Right renal pelvis (tissue), 4 donors: ENCODE measurements at regions not wholly inside any gene's neighbourhood (a gene's known extent, or its start where the extent isn't known, plus 50 kb on each side); places are given as distances from the start of the nearest gene placed in this dataset.
A peak's percentile ranks its signal among the peaks of the same experiment; 100 is the strongest.
"Not testable (repeated sequence)": the region's sequence is repeated elsewhere in the genome, so short reads cannot be mapped to it uniquely, and the experiment has no call there.

Source experiments
- DNase-seq, 4 donors: peaks; one replicate each; pipeline ENCODE4 v3.0.0-alpha.2; 2013; ENCODE audit warnings: low read depth in 4 of 4, low spot score in 3 of 4, missing footprints in 1 of 4

DNA sequence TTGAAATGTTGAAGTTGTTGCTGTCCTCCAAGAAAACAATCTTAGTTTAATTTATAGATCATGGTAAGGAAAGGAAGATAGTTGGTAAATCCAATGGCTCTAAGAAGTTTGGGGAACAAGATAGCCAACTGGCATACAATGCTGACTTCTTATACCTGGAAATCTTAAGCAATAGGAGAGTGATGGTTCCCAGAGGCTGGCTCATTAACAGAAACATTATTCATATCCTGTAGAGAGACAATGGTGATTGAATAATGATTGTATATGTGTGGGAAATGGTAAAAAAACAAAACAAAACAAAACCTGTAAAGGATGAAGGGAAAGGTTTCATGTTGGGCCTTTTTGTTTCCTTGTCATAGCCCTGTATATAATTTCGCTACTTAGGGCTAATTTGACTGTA is 174.9 kb upstream of the CTSO start:
- no peak for DNase-seq

- DNase-seq, result no peak
Measured at GRCh38 chr4:156118507-156119220, 165.0 kb upstream of the CTSO start.

GRCh38 chr4:156117743-156118142 is 164.1 kb upstream of the CTSO start:
- DNase-seq, result no peak

- DNase-seq, result no peak
Measured at GRCh38 chr4:156116991-156117390, 163.3 kb upstream of the CTSO start.

DNA sequence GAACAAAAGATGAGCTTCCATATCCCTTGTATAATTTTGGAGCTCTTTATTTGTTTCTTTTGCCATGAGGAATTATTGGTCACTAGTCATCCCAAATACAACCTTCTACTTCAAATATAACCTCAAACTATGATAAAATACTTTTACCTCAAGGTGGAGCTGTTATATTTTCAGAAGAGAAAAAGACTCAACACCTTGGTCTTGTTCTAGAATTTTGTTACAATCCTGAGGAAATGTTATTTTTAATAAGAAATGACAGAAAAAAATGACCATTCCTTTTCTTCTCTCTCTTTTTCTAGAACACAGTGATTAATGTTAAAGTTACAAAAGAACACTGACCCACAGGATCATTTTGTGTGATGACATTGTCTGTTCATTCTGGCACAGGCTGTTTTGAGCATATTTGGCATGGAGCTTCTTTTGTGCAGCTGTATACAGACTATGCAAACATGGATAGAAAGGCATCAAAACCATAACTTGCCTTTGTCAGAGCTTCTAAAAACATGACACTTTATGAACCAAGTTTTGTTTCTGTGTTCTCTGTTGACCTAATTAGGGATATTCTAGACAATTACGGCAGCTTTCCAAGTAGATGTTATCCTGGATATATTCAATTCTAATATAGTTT is 159.6 kb upstream of the CTSO start:
- no peak for DNase-seq

DNA sequence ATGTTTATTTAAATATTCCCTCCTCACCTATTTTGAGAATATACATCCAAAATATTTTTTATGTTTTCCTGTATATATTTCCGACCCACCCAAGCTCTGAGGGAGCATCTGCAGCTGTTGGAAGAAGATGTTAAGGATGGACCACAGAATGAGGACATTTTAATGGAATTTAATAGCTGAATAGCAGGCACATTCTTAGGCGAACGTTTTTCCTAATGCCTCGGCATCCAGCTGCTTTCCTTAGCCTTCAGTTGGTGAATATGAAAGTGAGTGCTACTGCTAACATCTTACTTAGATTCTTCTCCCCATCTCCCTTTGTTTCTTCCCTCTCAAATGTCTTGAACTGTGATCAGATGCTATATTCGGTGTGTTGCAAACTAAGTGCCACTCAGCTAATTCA is 158.0 kb upstream of the CTSO start:
- no peak for DNase-seq

GRCh38 chr4:156109943-156110900 is 156.6 kb upstream of the CTSO start:
- DNase-seq, result peak in 1 of 4 donors; percentile 27

DNA sequence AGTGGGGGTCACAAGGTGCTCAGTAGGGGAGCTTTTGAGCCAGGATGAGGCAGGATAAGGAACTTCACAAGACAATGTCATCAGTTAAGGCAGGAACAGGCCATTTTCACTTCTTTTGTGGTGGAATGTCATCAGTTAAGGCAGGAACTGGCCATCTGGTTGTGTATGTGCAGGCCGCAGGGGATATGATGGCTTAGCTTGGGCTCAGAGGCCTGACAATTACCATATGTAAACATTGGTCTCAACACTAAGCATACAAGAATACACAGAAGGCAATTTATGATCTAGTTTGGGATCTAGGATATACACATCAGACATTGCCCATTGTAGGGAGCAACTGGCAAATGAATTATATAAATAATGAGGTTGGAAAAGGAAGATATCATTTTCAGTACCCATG is 155.4 kb upstream of the CTSO start:
- not testable (repeated sequence) for DNase-seq

- DNase-seq, result no peak
Measured at GRCh38 chr4:156103311-156103710, 149.6 kb upstream of the CTSO start.

- DNase-seq, result no peak
Measured at GRCh38 chr4:156102411-156102810, 148.7 kb upstream of the CTSO start.

- no peak for DNase-seq
Measured at GRCh38 chr4:156101571-156101970, 147.9 kb upstream of the CTSO start.

- DNase-seq, result no peak
Measured at GRCh38 chr4:156100651-156101050, 147.0 kb upstream of the CTSO start.

- no peak for DNase-seq
Measured at GRCh38 chr4:156098805-156099204, 145.1 kb upstream of the CTSO start.

DNA sequence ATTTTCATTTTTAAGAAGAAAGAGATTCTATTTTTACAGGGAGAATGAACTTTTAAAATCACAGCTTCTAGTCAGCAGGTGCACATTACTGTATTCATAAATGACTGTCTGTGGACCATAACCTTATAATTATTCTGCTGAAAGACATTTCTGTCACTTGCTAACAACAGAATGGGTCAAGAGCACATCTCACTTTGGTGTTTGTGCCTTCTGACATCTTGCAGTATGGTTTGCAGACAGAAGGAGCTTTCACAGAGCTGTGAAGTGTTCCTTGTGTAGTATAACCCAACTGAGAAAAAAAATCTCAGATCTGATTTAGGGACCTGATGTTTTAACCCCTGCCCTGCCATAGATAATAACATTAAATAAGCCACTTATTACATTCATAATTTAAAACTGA is 131.4 kb upstream of the CTSO start:
- no peak for DNase-seq

DNA sequence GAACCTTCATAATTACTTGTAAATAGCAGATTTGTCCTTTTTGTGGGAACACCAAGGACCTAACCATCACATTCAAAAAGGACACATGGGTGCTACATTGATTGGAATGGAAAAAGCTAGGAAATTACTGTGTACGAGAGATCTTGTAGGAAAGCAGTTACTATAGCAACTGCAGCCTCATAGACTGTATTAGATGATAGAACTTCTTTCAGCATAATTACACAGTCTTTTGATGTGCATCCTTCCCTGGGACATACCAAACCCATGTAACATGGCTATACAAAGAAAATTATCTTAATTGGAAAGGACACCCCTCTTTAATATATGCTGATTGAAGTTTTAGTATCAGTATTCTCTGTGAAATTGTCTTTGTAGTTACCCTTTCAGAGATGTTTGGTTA is 130.7 kb upstream of the CTSO start:
- no peak for DNase-seq

DNA sequence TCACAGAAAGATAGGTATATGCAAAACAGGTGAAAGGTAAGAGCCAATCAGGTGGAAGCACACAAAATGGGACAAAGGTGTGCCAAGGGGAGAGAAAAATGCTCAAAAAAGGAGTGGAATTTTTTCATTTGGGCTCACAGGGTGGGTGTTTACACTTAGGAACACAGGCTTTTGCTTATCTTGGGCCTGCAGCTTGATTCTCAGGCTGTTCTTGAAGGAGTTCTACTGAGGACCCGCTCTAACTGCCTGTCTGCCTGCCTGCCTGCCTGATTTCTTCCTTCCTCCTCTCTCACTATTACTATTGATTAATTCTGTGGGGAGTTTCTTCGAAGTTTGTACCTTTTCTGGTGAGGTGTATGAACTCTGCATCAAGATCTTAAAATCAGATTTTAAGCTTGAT is 120.3 kb upstream of the CTSO start:
- no peak for DNase-seq

GRCh38 chr4:156060661-156061060 is 107.0 kb upstream of the CTSO start:
- DNase-seq, result no peak

GRCh38 chr4:156053174-156053573 is 99.5 kb upstream of the CTSO start:
- no peak for DNase-seq

DNA sequence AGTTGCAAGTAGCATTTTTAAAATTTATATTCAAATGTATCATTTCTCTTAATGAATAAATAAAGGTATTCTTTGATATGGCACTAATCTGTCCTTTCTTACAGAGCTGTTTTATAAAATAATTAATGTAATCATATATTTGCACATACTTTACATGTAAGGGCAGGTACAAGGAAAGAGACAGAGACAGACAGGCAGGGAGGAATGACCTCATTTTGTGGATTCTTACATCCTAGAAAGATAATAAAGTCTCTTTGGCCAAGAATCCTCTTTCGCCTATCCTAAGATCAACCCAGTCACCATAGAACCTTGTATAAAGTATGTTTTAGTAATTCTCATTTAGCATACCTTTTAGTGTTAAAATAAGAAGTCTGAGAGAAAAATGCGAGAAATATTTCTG is 98.5 kb upstream of the CTSO start:
- DNase-seq, result no peak

DNA sequence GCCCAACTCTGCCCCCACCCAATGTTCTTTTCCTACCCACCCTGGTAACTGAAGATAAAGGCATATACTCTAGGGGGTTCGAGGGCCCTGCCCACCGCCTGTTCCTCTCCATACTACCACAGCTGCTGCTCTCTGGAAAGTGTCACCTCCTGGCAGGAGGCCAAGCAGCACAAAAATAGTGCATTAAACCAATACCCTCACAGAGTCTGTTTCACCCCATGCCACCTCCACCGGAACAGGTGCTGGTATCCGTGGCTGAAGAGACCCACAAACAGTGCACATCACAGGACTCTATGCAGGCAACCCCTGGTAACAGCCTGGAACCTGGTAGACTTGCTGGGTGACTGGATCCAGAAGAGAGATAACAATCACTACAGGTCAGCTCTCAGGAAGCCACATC is 85.1 kb upstream of the CTSO start:
- DNase-seq, result no peak

DNA sequence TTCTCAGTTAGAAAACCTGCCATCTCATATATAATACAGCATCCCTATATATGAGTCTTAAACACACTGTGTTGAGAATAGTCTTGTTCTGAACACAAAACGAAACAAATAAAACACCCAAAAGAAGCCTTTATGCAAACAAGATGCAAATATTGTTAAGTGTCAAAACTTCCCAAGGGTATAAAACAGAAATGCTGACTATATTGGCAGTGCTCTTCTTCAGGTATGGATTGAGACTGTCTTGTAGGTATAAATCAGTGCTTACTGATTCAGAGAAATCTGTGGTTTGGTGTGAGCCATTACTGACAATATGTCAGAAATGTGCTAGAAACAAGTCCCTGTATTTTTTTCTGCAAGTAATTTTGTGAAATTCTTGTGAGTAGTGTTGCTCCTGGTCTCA is 82.8 kb upstream of the CTSO start:
- DNase-seq, result no peak

DNA sequence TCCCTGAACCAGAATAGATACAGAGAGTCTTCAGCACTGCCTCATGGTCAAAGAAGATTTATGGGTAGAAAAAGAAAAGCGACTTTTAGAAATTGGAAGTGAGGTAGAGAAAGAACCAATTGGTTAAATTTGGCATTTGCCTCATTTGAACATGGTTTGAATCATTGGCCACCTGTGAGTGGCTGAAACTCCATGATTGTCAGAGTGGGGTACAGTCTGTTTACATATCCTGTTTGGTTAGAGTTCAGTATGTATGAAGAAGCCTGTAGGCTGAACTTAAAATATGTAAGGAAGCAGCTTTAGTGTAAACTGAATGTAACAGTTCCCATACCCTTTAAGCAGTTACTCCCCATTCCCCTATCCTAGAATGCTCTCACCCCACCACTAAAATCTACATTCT is 76.0 kb upstream of the CTSO start:
- DNase-seq, result no peak
